ENCODE measurements at regions not wholly inside any gene's neighbourhood (a gene's known extent, or its start where the extent isn't known, plus 50 kb on each side); places are given as distances from the start of the nearest gene placed in this dataset.

DNA sequence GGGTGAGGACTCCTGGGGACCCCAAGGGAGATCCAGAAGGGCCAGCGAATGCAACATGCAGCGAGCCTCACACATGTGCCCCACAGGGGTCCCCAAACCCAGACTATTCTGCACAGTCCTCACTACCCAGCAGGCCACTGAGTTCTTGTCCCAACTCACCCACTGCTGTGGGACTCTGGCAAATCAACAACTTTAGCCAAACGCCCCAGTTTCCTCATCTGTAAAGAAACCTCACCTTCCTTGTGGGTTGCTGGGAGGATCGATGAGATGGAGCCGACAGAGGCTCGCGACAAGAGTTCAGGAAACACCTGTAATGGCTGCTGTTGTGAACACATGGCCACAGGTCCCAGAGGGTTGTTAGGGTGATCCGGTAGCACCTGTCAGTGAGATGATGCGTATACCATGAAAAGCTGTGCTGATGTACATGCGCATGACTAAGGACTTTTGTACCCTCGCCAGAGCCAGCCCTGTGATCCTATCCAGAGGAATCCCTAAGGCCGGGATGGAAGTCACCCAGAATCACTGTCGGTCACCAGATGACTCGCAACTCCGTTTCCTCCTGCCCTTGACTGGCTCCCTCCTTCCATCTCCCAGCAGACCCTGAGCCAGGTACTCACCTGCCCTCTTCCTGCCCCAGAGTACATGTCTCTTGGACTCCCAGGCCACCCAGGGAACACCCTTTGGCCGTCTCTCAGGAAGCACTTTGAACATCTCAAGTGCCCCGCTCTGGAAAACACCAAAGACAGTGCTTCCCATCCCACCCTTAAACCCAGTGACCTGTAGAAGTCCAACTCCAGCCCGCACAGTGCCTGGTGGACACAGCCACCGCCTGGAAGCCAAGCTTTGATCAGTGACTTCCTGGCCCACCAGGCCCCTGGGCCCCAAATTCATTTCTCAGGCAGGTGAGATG is 103.3 kb upstream of the ID2 start:
- H3K27ac ChIP-seq, result peak overlapping the region in 1 of 2 experiments; percentile 11; a peak in 1 of 6 replicates
- ChIA-PET CTCF (no interaction called here), POLR2A (interaction anchor here (1.7 kb wide), 1 partner anchor 103 kb away, joined by 3 read pairs; the partner anchor contains the start of gene ID2)
- DNase-seq (ENCODE audit: low read depth in 1 of 2, low spot score in 1 of 2) (no peak), FAIRE-seq (no peak), ATAC-seq (no peak)
- no peak overlapping the region for H3K4me2 ChIP-seq
- peaks cover 12% of the 10 kb centered on the region for H3K4me1 ChIP-seq
- WGBS (ENCODE audit: missing lambda C conversion rate), result 85% methylated on average over 19 of the region's 19 CpGs
- TF ChIP-seq HOXB13 (CRISPR knock-in tag; IDR thresholded peaks at IDR 0.05; ENCODE audit: low read depth) (no peak), HOXA7 (CRISPR knock-in tag; IDR thresholded peaks at IDR 0.05) (no peak), NR3C1 (IDR thresholded peaks at IDR 0.05) (no peak), RNF2 (IDR thresholded peaks at IDR 0.05; ENCODE audit: borderline replicate concordance, low read depth) (no peak), CTCF (IDR thresholded peaks at IDR 0.05) (no peak), MYC (IDR thresholded peaks at IDR 0.05; ENCODE audit: borderline replicate concordance, low read length) (no peak), RAD21 (conservative IDR thresholded peaks at IDR 0.05 in 1 of 2, IDR thresholded peaks at IDR 0.05 in 1 of 2) (no peak), RCOR1 (IDR thresholded peaks at IDR 0.05; ENCODE audit: low read depth, low read length) (no peak), ZC3H11A (IDR thresholded peaks at IDR 0.05) (no peak)
- TF ChIP-seq, protein P1, sequence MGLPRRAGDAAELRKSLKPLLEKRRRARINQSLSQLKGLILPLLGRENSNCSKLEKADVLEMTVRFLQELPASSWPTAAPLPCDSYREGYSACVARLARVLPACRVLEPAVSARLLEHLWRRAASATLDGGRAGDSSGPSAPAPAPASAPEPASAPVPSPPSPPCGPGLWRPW (IDR thresholded peaks at IDR 0.05), result no peak
- H3K4me3 ChIP-seq, result no peak overlapping the region
- H3K9me3 ChIP-seq, result no peaks in the 10 kb centered on the region

GRCh38 chr2:8579485-8580085 is 102.3 kb upstream of the ID2 start:
- TF ChIP-seq E2F6 (IDR thresholded peaks at IDR 0.05; ENCODE audit: borderline replicate concordance, low read depth) (no peak), GATA3 (IDR thresholded peaks at IDR 0.05; ENCODE audit: borderline replicate concordance) (no peak), FOSL2 (IDR thresholded peaks at IDR 0.05) (no peak), FOSL2 (CRISPR knock-in tag; IDR thresholded peaks at IDR 0.05) (no peak)
- Histone ChIP-seq H3K9me3 (no peaks in the 10 kb centered on the region), H3K4me2 (no peak overlapping the region), H3K4me3 (no peak overlapping the region), H3K27ac (no peak overlapping the region), H3K4me1 (peaks cover 7% of the 10 kb centered on the region)
- ATAC-seq (no peak), DNase-seq (ENCODE audit: low read depth in 1 of 2, low spot score in 1 of 2) (no peak), FAIRE-seq (no peak)
- WGBS (ENCODE audit: missing lambda C conversion rate), result 78% methylated on average over 6 of the region's 6 CpGs
- CTCF ChIA-PET, result no interaction called here
- POLR2A ChIA-PET, result interaction anchor here (1.7 kb wide), 1 partner anchor 102 kb away, joined by 3 read pairs; the partner anchor contains the start of gene ID2

- no peak overlapping the region for H3K27ac ChIP-seq
- ATAC-seq, result no peak
- FAIRE-seq, result no peak
- no peaks in the 10 kb centered on the region for H3K4me1 ChIP-seq
- no peak for DNase-seq (ENCODE audit: low read depth in 1 of 2, low spot score in 1 of 2)
- H3K4me2 ChIP-seq, result no peak overlapping the region
- H3K9me3 ChIP-seq, result no peaks in the 10 kb centered on the region
- WGBS (ENCODE audit: missing lambda C conversion rate), result 81% methylated on average over 16 of the region's 16 CpGs
- ChIA-PET CTCF (interaction anchor here (0.8 to 1.2 kb wide), 2 partner anchors 10 to 62 kb away, joined by 3 to 4 read pairs; no protein-coding TSS in a partner anchor), POLR2A (interaction anchor here (0.8 to 1.7 kb wide), 2 partner anchors 101 kb away, joined by 3 read pairs; partner anchors contain the start of gene ID2)
- TF ChIP-seq EHF (CRISPR knock-in tag; IDR thresholded peaks at IDR 0.05), result no peak
- TF ChIP-seq CBX2 (IDR thresholded peaks at IDR 0.05; ENCODE audit: borderline replicate concordance, low read depth), result no peak
- TF ChIP-seq, protein P2, sequence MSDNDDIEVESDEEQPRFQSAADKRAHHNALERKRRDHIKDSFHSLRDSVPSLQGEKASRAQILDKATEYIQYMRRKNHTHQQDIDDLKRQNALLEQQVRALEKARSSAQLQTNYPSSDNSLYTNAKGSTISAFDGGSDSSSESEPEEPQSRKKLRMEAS (IDR thresholded peaks at IDR 0.05), result no peak
- TF ChIP-seq RCOR1 (IDR thresholded peaks at IDR 0.05; ENCODE audit: low read depth, low read length), result no peak
- no peak for TF ChIP-seq KDM5A (IDR thresholded peaks at IDR 0.05)
- TF ChIP-seq MYC (IDR thresholded peaks at IDR 0.05; ENCODE audit: borderline replicate concordance, low read length), result no peak
- TF ChIP-seq EP300 (IDR thresholded peaks at IDR 0.05), result no peak
- TF ChIP-seq, protein P3, sequence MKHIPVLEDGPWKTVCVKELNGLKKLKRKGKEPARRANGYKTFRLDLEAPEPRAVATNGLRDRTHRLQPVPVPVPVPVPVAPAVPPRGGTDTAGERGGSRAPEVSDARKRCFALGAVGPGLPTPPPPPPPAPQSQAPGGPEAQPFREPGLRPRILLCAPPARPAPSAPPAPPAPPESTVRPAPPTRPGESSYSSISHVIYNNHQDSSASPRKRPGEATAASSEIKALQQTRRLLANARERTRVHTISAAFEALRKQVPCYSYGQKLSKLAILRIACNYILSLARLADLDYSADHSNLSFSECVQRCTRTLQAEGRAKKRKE (CRISPR knock-in tag; IDR thresholded peaks at IDR 0.05; ENCODE audit: low read depth), result no peak
- TF ChIP-seq ELK1 (IDR thresholded peaks at IDR 0.05; ENCODE audit: low read depth, low read length), result no peak
- TF ChIP-seq, protein P1 (IDR thresholded peaks at IDR 0.05), result no peak
- TF ChIP-seq RARB (CRISPR knock-in tag; IDR thresholded peaks at IDR 0.05), result no peak
- TF ChIP-seq POLR2A (IDR thresholded peaks at IDR 0.05; ENCODE audit: low read length), result no peak
- H3K4me3 ChIP-seq, result no peak overlapping the region
These were observed 101.3 kb upstream of the ID2 start for GRCh38 chr2:8580316-8581233.
